ENCODE measurements at regions not wholly inside any gene's neighbourhood (a gene's known extent, or its start where the extent isn't known, plus 50 kb on each side); places are given as distances from the start of the nearest gene placed in this dataset.

GRCh38 chr16:51892293-51893007 lies 654.5 kb downstream of the TOX3 start:
- H3K27me3 ChIP-seq (ENCODE audit: insufficient read depth, low read depth), result no peaks in the 10 kb centered on the region
- ChIA-PET POLR2A (ENCODE audit: unreplicated experiment) (no interaction called here), CTCF (no interaction called here)
- H2AFZ ChIP-seq, result no peak overlapping the region
- no peaks in the 10 kb centered on the region for H3K9me2 ChIP-seq (ENCODE audit: insufficient read depth)
- no peak overlapping the region for H3K27ac ChIP-seq
- H4K20me1 ChIP-seq (ENCODE audit: insufficient read depth), result no peaks in the 10 kb centered on the region
- TF ChIP-seq, protein P1, sequence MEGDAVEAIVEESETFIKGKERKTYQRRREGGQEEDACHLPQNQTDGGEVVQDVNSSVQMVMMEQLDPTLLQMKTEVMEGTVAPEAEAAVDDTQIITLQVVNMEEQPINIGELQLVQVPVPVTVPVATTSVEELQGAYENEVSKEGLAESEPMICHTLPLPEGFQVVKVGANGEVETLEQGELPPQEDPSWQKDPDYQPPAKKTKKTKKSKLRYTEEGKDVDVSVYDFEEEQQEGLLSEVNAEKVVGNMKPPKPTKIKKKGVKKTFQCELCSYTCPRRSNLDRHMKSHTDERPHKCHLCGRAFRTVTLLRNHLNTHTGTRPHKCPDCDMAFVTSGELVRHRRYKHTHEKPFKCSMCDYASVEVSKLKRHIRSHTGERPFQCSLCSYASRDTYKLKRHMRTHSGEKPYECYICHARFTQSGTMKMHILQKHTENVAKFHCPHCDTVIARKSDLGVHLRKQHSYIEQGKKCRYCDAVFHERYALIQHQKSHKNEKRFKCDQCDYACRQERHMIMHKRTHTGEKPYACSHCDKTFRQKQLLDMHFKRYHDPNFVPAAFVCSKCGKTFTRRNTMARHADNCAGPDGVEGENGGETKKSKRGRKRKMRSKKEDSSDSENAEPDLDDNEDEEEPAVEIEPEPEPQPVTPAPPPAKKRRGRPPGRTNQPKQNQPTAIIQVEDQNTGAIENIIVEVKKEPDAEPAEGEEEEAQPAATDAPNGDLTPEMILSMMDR (conservative IDR thresholded peaks at IDR 0.05), result no peak
- TF ChIP-seq EZH2 (IDR thresholded peaks at IDR 0.05; ENCODE audit: low read depth), result no peak
- no peaks in the 10 kb centered on the region for H3K4me1 ChIP-seq (replicated peaks; ENCODE audit: insufficient read depth)
- no peaks in the 10 kb centered on the region for H3K36me3 ChIP-seq (ENCODE audit: low read depth)
- H3K4me3 ChIP-seq, result no peak overlapping the region
- intact Hi-C loops (cut with micrococcal nuclease; ENCODE audit: unreplicated experiment), result no loop called here
- H3K9me3 ChIP-seq (ENCODE audit: insufficient read depth, low read depth), result no peaks in the 10 kb centered on the region
- H3F3A ChIP-seq (ENCODE audit: insufficient read depth, low read depth), result no peaks in the 10 kb centered on the region
- no peak for DNase-seq
- H3K4me2 ChIP-seq, result no peak overlapping the region
- H3K79me2 ChIP-seq (ENCODE audit: low read depth), result no peaks in the 10 kb centered on the region
- no TSS peak for BruUV-seq (replicated peaks)

- H4K20me1 ChIP-seq (ENCODE audit: insufficient read depth), result no peaks in the 10 kb centered on the region
- no TSS peak for BruUV-seq (replicated peaks)
- no peak overlapping the region for H2AFZ ChIP-seq
These were observed 658.4 kb downstream of the TOX3 start for GRCh38 chr16:51888534-51888933.

DNA sequence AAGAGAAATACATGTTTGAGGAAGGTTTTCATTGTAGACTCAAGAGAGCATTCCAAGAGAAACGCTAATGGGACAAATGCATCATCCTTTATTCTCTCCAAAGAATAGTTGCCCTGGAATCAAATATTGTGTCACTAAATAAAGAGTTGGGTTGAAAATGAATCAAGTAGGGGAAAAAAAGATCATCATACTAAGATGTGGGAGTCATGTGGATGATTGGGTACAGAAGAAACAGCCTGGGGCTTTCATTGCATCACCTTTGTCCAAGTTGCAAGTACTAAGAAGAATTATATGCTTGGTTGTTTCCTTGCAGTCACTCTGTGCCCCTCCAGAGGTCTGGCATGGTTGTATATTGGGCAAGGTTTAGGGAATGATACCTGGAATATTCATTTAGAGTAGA lies 658.9 kb downstream of the TOX3 start:
- no TSS peak for BruUV-seq (replicated peaks)
- Histone ChIP-seq H3K79me2 (ENCODE audit: low read depth) (no peaks in the 10 kb centered on the region), H3K27me3 (ENCODE audit: insufficient read depth, low read depth) (no peaks in the 10 kb centered on the region), H4K20me1 (ENCODE audit: insufficient read depth) (no peaks in the 10 kb centered on the region), H3K27ac (no peak overlapping the region), H3K4me1 (replicated peaks; ENCODE audit: insufficient read depth) (no peaks in the 10 kb centered on the region), H3K4me3 (no peak overlapping the region), H3K4me2 (no peak overlapping the region), H3F3A (ENCODE audit: insufficient read depth, low read depth) (no peaks in the 10 kb centered on the region), H3K9me2 (ENCODE audit: insufficient read depth) (no peaks in the 10 kb centered on the region), H3K9me3 (ENCODE audit: insufficient read depth, low read depth) (no peaks in the 10 kb centered on the region), H3K36me3 (ENCODE audit: low read depth) (no peaks in the 10 kb centered on the region), H2AFZ (no peak overlapping the region)
- POLR2A ChIA-PET (ENCODE audit: unreplicated experiment), result no interaction called here
- CTCF ChIA-PET, result no interaction called here
- intact Hi-C loops (cut with micrococcal nuclease; ENCODE audit: unreplicated experiment), result no loop called here
- DNase-seq, result no peak
- TF ChIP-seq EZH2 (IDR thresholded peaks at IDR 0.05; ENCODE audit: low read depth), result no peak
- TF ChIP-seq, protein P1 (conservative IDR thresholded peaks at IDR 0.05), result no peak

More at GRCh38 chr16:51888534-51888933, 658.4 kb downstream of the TOX3 start:
- ChIA-PET POLR2A (ENCODE audit: unreplicated experiment) (no interaction called here), CTCF (no interaction called here)
- H3K36me3 ChIP-seq (ENCODE audit: low read depth), result no peaks in the 10 kb centered on the region
- no peak overlapping the region for H3K4me2 ChIP-seq
- H3K79me2 ChIP-seq (ENCODE audit: low read depth), result no peaks in the 10 kb centered on the region
- no peaks in the 10 kb centered on the region for H3K9me2 ChIP-seq (ENCODE audit: insufficient read depth)
- H3K4me3 ChIP-seq, result no peak overlapping the region
- no peaks in the 10 kb centered on the region for H3K27me3 ChIP-seq (ENCODE audit: insufficient read depth, low read depth)
- TF ChIP-seq, protein P1 (conservative IDR thresholded peaks at IDR 0.05), result no peak
- no peak for TF ChIP-seq EZH2 (IDR thresholded peaks at IDR 0.05; ENCODE audit: low read depth)
- no peaks in the 10 kb centered on the region for H3K9me3 ChIP-seq (ENCODE audit: insufficient read depth, low read depth)
- intact Hi-C loops (cut with micrococcal nuclease; ENCODE audit: unreplicated experiment), result no loop called here
- H3K27ac ChIP-seq, result no peak overlapping the region
- no peak for DNase-seq
- no peaks in the 10 kb centered on the region for H3K4me1 ChIP-seq (replicated peaks; ENCODE audit: insufficient read depth)
- H3F3A ChIP-seq (ENCODE audit: insufficient read depth, low read depth), result no peaks in the 10 kb centered on the region
